ENCODE measurements at regions not wholly inside any gene's neighbourhood (a gene's known extent, or its start where the extent isn't known, plus 50 kb on each side); places are given as distances from the start of the nearest gene placed in this dataset.

- Histone ChIP-seq H3K4me1 (no peaks in the 10 kb centered on the region), H3K4me3 (no peak overlapping the region), H3K36me3 (no peaks in the 10 kb centered on the region), H3K9me3 (no peaks in the 10 kb centered on the region), H3K27ac (no peak overlapping the region), H3K27me3 (no peaks in the 10 kb centered on the region)
- no peak for TF ChIP-seq CTCF (IDR thresholded peaks at IDR 0.05)
- no peak for TF ChIP-seq POLR2A (IDR thresholded peaks at IDR 0.05)
- DNase-seq (no peak), ATAC-seq (no peak)
- intact Hi-C loops (cut with DNase I) = no loop called here
- 38 to 48% (median 43%) methylated on average over 2 of the region's 2 CpGs for WGBS, 4 donors
These were observed 571.6 kb downstream of the HS3ST4 start for GRCh38 chr16:26263406-26263805.

- DNase-seq (no peak), ATAC-seq (no peak)
- Histone ChIP-seq H3K4me3 (no peak overlapping the region), H3K27me3 (no peaks in the 10 kb centered on the region), H3K4me1 (no peaks in the 10 kb centered on the region), H3K9me3 (no peaks in the 10 kb centered on the region), H3K36me3 (no peaks in the 10 kb centered on the region), H3K27ac (no peak overlapping the region)
- TF ChIP-seq CTCF (IDR thresholded peaks at IDR 0.05) (no peak), POLR2A (IDR thresholded peaks at IDR 0.05) (no peak)
- intact Hi-C loops (cut with DNase I) = no loop called here
- WGBS, 4 donors = 75 to 82% (median 79%) methylated on average over 3 of the region's 3 CpGs
These were observed 575.9 kb downstream of the HS3ST4 start for GRCh38 chr16:26267641-26268040.

- Histone ChIP-seq H3K36me3 (no peaks in the 10 kb centered on the region), H3K4me3 (no peak overlapping the region), H3K27me3 (no peaks in the 10 kb centered on the region), H3K9me3 (no peaks in the 10 kb centered on the region), H3K4me1 (no peaks in the 10 kb centered on the region), H3K27ac (no peak overlapping the region)
- TF ChIP-seq CTCF (IDR thresholded peaks at IDR 0.05) (no peak), POLR2A (IDR thresholded peaks at IDR 0.05) (no peak)
- ATAC-seq = no peak
- DNase-seq = no peak
- intact Hi-C loops (cut with DNase I) = no loop called here
These were observed 577.9 kb downstream of the HS3ST4 start for GRCh38 chr16:26269673-26270072.

GRCh38 chr16:26273607-26274006 lies 581.8 kb downstream of the HS3ST4 start:
- no peak for TF ChIP-seq CTCF (IDR thresholded peaks at IDR 0.05)
- TF ChIP-seq POLR2A (IDR thresholded peaks at IDR 0.05) = no peak
- no peaks in the 10 kb centered on the region for H3K36me3 ChIP-seq
- H3K27me3 ChIP-seq = no peaks in the 10 kb centered on the region
- H3K4me3 ChIP-seq = no peak overlapping the region
- peaks cover 0 to 19% (median 0%) of the 10 kb centered on the region in 12 donors for H3K9me3 ChIP-seq
- intact Hi-C loops (cut with DNase I) = no loop called here
- no peak for ATAC-seq
- H3K27ac ChIP-seq = no peak overlapping the region
- 31 to 55% (median 38%) methylated on average over 3 of the region's 3 CpGs for WGBS, 4 donors
- H3K4me1 ChIP-seq = no peaks in the 10 kb centered on the region
- no peak for DNase-seq

All from heart left ventricle (tissue), 16 donors.